Upper lobe of left lung (tissue), 4 donors: ENCODE measurements at regions not wholly inside any gene's neighbourhood (a gene's known extent, or its start where the extent isn't known, plus 50 kb on each side); places are given as distances from the start of the nearest gene placed in this dataset.

Experiments used
- POLR2A ChIP-seq, 4 donors: fragments of 450-650 bp; IDR thresholded peaks; one replicate each; pipeline ENCODE4 v1.5.1; 2016 to 2017; ENCODE audit warnings: antibody characterized with exemption in 4 of 4, mild to moderate bottlenecking in 2 of 4
- TF ChIP-seq, protein P1 (sequence below), 6 experiments: fragments of 450-650 bp in 4 of 6; fragments of 200-600 bp in 2 of 6; sonication (generic) in 2 of 6; IDR thresholded peaks; one replicate each; pipeline ENCODE4 v1.5.1; 2016 to 2019; ENCODE audit warnings: antibody characterized with exemption in 6 of 6

DNA sequence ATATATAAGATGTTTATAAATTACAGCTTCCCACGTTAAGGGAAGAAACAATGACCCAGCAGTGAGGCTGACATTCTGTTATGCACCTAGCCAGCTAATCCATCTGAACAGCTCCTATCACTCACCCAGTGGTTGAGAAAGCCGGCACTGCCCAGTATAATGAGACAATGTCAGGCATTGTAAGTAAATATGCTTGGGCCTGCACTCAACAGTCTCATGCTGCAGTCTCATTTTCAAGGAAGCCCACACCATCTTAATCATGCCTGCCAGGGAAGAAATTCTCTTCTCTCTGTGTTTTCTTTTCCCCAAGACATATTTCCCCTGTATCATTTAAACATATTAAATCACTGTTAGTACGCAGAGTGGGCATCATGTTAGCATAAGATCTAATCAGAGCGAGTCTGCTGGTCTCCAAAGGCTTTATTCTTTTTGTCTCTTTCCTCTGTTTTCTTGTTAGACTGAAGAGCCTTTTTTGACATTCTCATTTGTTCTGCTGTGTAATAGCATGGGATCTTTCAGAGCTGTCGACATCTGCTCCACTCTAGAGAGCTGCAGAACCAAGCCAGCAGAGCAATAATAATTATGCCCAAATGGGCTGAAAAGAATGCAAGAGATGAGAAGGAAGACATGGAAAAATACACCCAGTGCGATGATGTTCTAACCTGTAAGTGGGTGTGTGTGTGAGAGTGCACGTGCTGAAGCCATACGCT lies 67.6 kb upstream of the SLC22A15 start:
- TF ChIP-seq, protein P1, sequence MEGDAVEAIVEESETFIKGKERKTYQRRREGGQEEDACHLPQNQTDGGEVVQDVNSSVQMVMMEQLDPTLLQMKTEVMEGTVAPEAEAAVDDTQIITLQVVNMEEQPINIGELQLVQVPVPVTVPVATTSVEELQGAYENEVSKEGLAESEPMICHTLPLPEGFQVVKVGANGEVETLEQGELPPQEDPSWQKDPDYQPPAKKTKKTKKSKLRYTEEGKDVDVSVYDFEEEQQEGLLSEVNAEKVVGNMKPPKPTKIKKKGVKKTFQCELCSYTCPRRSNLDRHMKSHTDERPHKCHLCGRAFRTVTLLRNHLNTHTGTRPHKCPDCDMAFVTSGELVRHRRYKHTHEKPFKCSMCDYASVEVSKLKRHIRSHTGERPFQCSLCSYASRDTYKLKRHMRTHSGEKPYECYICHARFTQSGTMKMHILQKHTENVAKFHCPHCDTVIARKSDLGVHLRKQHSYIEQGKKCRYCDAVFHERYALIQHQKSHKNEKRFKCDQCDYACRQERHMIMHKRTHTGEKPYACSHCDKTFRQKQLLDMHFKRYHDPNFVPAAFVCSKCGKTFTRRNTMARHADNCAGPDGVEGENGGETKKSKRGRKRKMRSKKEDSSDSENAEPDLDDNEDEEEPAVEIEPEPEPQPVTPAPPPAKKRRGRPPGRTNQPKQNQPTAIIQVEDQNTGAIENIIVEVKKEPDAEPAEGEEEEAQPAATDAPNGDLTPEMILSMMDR (IDR thresholded peaks at IDR 0.05): no peak
- TF ChIP-seq POLR2A (IDR thresholded peaks at IDR 0.05): no peak
